Osteoblast (primary cell): ENCODE measurements at regions not wholly inside any gene's neighbourhood (a gene's known extent, or its start where the extent isn't known, plus 50 kb on each side); places are given as distances from the start of the nearest gene placed in this dataset.

Experiments used
- DNase-seq: peaks from one replicate; pipeline ENCODE4 v3.0.0; 2011; ENCODE audit warnings: low spot score, mixed read lengths; ENCODE audit not compliant: insufficient read length; ENCODE audit errors: missing footprints
- H2AFZ ChIP-seq: 2 replicates; pipeline ENCODE4 v1.6.0; 2011; ENCODE audit warnings: mild to moderate bottlenecking, low read length
- H3K27ac ChIP-seq: 2 replicates; pipeline ENCODE4 v1.5.1; 2011; ENCODE audit warnings: mild to moderate bottlenecking, low read depth, low read length, moderate library complexity
- H3K27me3 ChIP-seq: 2 replicates; pipeline ENCODE4 v1.6.0; 2012; ENCODE audit warnings: mild to moderate bottlenecking, control low read depth, inconsistent platforms, low read length, moderate library complexity; ENCODE audit not compliant: insufficient read depth
- H3K36me3 ChIP-seq: 2 replicates; pipeline ENCODE4 v1.5.1; 2011; ENCODE audit warnings: mild to moderate bottlenecking, low read length, control low read depth, moderate library complexity; ENCODE audit not compliant: insufficient read depth
- H3K4me1 ChIP-seq: 2 replicates; pipeline ENCODE4 v1.5.1; 2011; ENCODE audit warnings: mild to moderate bottlenecking, low read length, control low read depth, moderate library complexity; ENCODE audit not compliant: insufficient read depth
- H3K4me2 ChIP-seq: 2 replicates; pipeline ENCODE4 v1.6.0; 2011; ENCODE audit warnings: mild to moderate bottlenecking, low read length; ENCODE audit not compliant: insufficient read depth
- H3K4me3 ChIP-seq: fragments of 200-600 bp; sonication (generic); 3 replicates; pipeline ENCODE4 v1.5.1; 2012; ENCODE audit warnings: mild to moderate bottlenecking, low read length, inconsistent platforms; ENCODE audit not compliant: insufficient read depth
- H3K79me2 ChIP-seq: 2 replicates; pipeline ENCODE4 v1.6.0; 2012; ENCODE audit warnings: mild to moderate bottlenecking, low read length, control low read depth, inconsistent platforms; ENCODE audit not compliant: insufficient read depth
- H3K9me3 ChIP-seq: 2 replicates; pipeline ENCODE4 v1.5.1; 2011; ENCODE audit warnings: low read depth, low read length, control low read depth
- H4K20me1 ChIP-seq: 2 replicates; pipeline ENCODE4 v1.6.0; 2012; ENCODE audit warnings: mild to moderate bottlenecking, low read length, control low read depth; ENCODE audit not compliant: insufficient read depth
- CTCF ChIP-seq: IDR thresholded peaks from 2 replicates; pipeline ENCODE4 v1.5.1; 2011; ENCODE audit warnings: mild to moderate bottlenecking, low read depth, low read length, moderate library complexity; ENCODE audit errors: extremely low read depth

GRCh38 chr12:124642105-124642504 lies 74.7 kb upstream of the NCOR2 start:
- no peak for DNase-seq
- Histone ChIP-seq H3K36me3 (no peaks in the 10 kb centered on the region), H3K4me3 (no peak overlapping the region), H3K79me2 (no peaks in the 10 kb centered on the region), H3K9me3 (peaks cover 9% of the 10 kb centered on the region), H4K20me1 (no peaks in the 10 kb centered on the region), H3K27me3 (no peaks in the 10 kb centered on the region), H3K27ac (no peak overlapping the region), H2AFZ (no peak overlapping the region), H3K4me2 (no peak overlapping the region), H3K4me1 (peaks cover 4% of the 10 kb centered on the region)
- no peak for TF ChIP-seq CTCF

- Histone ChIP-seq H3K4me2 (no peak overlapping the region), H3K9me3 (peaks cover 9% of the 10 kb centered on the region), H3K36me3 (no peaks in the 10 kb centered on the region), H2AFZ (no peak overlapping the region), H3K27me3 (no peaks in the 10 kb centered on the region), H3K4me1 (peaks cover 4% of the 10 kb centered on the region), H3K27ac (no peak overlapping the region), H4K20me1 (no peaks in the 10 kb centered on the region), H3K4me3 (no peak overlapping the region), H3K79me2 (no peaks in the 10 kb centered on the region)
- TF ChIP-seq CTCF = no peak
- DNase-seq = no peak
These were observed 74.2 kb upstream of the NCOR2 start for GRCh38 chr12:124641591-124641990.

- no peak for TF ChIP-seq CTCF
- H3K9me3 ChIP-seq = peaks cover 12% of the 10 kb centered on the region
- peaks cover 9% of the 10 kb centered on the region for H3K4me1 ChIP-seq
- no peak overlapping the region for H3K4me2 ChIP-seq
- peak overlapping the region; percentile 52 for H3K27ac ChIP-seq
- H3K36me3 ChIP-seq = no peaks in the 10 kb centered on the region
- H3K4me3 ChIP-seq = no peak overlapping the region
- DNase-seq = peak; percentile 94
- no peaks in the 10 kb centered on the region for H4K20me1 ChIP-seq
- no peaks in the 10 kb centered on the region for H3K27me3 ChIP-seq
- peak overlapping the region; percentile 25 for H2AFZ ChIP-seq
- no peaks in the 10 kb centered on the region for H3K79me2 ChIP-seq
These were observed 72.6 kb upstream of the NCOR2 start for GRCh38 chr12:124640056-124640455.

GRCh38 chr12:124639122-124639806 lies 71.9 kb upstream of the NCOR2 start:
- Histone ChIP-seq H4K20me1 (no peaks in the 10 kb centered on the region), H3K4me1 (peaks cover 9% of the 10 kb centered on the region), H3K4me3 (no peak overlapping the region), H3K27ac (no peak overlapping the region), H3K36me3 (no peaks in the 10 kb centered on the region), H3K79me2 (no peaks in the 10 kb centered on the region), H2AFZ (no peak overlapping the region), H3K27me3 (no peaks in the 10 kb centered on the region), H3K9me3 (peaks cover 12% of the 10 kb centered on the region), H3K4me2 (no peak overlapping the region)
- DNase-seq = peak; percentile 49
- no peak for TF ChIP-seq CTCF
